HG03457 (cell line): ENCODE measurements at regions not wholly inside any gene's neighbourhood (a gene's known extent, or its start where the extent isn't known, plus 50 kb on each side); places are given as distances from the start of the nearest gene placed in this dataset.
A peak's percentile ranks its signal among the peaks of the same experiment; 100 is the strongest.

Experiments
- ATAC-seq: cut with Tn5 transposase; IDR thresholded peaks from one replicate; pipeline ENCODE4 v1.9.1; 2021; ENCODE audit warnings: moderate number of reproducible peaks; ENCODE audit not compliant: unreplicated experiment

DNA sequence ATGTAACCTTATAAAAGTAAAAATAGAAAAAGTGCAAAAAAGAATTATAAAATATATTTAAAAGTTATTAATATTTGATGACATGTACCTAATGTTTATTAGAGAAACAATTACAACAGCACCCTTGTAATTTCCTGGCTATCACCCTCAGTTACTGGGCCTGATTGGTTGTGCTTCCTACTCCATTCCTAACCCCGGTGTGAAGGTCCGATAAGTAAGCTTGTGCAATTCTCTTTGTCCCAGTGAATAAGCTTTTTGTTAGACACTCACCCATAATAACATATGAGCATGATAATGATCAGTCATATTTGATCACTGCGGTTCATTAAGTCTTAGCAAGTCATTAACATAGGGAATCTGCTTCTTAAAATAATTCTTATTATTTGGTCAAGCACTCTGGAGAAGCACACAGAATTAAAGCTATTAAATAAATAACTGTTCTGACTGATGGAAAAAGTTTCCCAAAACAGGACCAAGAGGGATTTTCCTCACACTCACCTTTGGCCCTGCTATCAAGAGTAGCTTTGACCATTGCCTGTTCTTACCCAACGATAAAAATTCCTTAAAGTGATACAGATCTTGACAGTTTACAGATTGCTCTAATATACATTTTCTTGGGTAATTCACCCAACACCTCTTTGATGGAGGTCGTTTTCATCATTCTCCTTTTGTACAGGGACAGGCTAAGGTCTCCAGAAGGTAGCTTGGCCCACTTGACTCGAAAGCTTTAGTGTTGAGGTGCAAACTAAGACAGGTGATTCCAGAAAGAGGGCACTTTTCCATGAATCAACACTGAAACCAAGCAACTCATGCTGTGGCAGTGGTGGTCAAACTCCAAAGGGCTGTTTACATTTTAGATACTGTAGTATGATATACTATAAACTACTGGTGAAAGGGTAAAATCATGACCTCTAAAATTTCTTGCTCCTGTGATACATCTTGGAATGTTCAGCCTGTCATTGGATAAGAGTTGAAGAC is 543.0 kb upstream of the KCNMB2 start:
- no peak for ATAC-seq

DNA sequence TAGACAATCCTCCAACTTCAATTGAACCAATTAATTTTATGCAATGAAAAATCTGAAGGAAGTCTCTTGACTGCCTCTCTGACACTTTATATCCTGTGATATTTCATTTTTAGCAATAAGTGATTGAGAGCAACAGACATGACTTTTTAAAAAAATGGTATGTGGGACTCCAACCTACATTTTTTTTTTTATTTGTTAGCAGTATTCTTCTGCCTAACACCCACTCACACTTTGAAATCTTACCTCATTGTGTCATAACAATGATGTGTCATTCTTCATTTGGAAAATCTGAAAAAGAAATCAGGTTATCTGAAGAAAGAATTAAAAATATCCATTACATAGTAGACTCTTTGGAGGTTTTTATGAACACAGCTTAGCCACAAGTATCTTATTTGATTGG is 541.3 kb upstream of the KCNMB2 start:
- ATAC-seq = no peak

DNA sequence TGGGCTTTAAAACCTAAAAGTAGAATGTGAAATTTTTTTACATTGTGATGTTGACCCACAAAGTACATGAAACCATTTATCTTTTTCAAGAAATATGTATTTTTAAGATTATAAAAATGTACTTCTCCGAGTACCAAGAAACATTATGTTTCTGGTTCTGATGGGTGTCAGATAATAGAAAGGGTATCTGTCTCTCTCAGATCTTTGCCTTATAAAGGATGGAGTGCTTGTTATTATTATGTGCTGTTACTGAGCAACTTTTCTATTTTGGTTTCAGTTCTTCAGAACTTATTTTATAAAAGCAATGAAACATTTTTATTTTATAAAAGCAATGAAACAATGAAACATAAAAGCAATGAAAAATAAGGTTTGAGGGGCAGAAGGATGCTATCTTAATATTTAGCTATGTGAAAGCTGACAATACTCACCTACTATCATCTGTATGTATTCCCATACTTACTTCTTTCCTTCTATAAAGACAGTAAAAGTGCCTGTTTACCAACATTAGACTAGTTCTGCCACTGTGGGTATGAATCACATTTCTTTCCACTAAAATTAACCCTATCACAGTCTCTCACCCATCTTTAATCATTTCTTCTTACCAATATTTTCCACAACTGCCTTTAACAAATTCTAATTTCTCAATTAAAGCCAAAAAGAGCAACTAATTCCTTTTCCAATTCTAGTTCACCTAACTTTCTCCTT is 540.7 kb upstream of the KCNMB2 start:
- no peak for ATAC-seq

DNA sequence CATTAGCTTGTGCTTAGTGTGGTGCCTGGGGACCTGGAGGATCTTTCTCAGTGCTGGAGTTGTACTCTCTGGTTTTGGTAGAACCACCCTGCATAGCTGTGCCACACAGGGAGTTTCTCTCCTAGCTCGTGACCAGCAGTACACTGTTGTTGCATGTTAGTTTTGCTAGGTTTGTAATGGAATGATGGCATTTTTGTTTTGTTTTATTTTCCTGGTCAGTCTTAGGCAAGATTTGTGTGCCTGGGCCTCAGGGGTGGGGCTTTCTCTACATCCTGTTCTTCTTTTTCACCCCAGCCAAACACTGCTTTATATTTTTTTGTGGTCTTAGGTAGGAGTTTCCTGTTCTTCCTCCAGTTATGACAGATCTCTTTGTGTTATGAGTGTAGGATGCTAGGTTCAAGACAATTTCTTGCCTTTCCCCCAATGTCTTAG is 534.5 kb upstream of the KCNMB2 start:
- peak; percentile 90 for ATAC-seq

DNA sequence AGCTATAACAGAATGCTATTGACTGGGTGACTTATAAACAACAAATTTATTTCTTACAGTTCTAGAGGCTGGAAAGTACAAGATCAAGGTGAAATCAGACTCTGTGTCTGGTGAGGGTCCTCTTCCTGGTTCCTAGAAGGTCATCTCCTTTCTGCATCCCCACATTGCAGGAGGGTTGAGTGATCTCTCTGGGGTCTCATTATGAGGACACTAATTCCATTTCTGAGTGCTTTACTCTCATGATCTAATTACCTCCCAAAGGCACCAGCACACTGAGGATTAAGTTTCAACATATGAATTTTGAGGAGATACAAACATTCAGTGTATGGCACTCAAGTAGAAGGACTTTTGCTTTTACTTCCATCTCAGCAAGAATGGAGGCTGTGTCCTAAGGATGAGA is 534.1 kb upstream of the KCNMB2 start:
- no peak for ATAC-seq

DNA sequence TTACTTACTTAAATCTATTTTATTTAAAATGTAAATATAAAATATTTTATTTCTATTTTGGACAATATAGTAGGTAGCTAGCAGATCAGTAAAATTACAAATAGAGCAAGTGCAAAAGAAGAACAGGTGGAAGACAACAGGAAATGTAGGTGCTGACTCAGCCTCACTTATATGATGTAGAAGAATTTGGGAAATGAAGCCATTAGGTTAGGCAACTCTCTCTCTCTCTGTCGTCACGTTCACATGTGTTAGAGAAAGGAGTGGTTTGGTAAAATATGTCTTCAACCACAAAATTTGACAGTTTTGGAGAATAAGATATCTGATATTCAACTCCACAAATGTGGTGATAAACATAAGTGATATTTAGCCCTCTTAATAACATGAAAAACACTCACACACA is 532.5 kb upstream of the KCNMB2 start:
- ATAC-seq = no peak

DNA sequence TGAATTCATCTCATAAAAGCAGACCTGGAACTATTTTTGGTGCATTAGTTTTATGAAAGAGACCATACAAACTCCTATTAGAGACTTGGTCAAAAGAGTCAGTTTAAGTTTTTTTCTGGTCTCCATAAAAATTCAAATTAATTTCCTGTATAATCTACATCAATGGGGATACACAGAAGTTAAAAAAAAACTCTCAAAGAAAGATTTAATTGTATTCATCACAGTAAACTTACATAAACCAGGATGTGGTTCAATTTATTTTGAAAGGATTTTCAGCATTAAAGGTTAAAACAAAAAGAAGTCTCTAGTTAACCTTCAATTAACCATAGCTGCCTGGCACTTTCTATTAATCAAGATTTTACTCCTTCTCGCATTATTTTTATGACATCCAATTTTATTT is 530.3 kb upstream of the KCNMB2 start:
- no peak for ATAC-seq

DNA sequence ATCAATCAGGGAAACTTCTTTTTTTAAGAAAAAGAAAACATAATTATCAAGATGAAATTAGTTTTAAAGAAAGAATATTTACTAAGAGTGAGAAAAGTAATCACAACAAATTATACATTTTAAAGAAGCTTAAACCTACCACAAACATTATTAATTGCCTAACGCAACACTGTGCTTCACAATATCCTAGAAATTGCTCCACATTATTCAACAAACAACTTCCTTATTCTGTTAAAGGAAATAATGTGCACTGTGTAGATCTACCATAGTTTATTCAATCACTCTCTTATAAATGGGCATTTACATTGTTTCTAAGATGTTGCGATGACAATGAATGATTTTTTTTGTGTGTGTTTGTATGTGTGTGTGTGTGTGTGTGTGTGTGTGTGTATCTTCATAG is 525.9 kb upstream of the KCNMB2 start:
- ATAC-seq = no peak

DNA sequence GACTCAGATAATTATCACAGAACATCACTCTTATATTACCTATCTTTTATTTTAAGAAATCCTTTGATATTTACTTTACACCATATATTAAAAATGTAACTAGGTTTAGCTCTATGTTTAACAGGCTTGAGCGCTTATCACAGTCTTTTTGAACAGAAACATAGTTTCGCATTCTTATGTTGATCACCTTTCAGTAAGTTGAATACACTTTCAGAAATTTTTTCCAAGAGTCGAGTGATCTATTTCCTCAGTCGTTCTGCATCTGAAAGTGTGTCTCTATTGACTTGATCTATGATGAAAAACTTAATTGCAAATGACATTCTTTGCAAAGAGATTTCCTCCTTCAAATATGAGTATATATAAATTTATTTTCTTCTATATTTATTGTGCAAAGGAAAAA is 516.6 kb upstream of the KCNMB2 start:
- no peak for ATAC-seq

DNA sequence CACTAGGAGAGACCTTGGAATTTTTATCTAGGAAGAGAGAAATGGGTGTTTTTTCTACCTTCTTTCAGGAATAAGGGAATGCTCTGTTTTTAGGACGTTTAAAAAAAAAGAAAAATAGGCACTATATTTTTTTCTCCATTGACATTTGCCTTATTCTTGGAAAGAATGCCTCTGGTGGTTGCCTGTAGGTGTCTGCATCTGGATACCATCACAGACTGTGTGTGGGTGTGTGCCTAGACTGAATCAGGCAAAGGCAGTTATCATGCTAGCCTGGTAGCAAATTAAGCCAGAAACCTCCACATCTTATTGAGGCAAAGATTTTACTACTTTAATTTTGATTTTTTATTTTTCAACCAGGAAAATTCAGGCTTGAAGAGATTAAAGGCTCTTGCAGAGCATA is 513.6 kb upstream of the KCNMB2 start:
- no peak for ATAC-seq

DNA sequence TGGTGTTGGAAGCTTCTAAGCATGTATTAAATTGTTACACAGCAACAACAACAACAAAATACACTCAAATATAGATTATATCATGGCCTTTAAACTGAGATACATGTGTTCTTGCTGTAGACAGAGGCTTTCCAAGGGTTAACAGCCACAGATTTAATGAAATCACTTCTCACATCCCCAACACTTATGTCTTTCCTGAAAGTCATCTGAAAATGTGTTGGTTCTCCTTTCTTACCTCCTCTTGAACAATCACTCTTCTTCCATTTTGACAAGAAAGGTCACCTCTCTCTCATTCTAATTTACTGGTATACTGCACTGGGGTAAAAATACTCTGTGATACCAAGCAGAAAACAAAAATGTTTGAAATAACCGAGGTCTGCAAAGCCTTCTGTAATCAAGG is 507.3 kb upstream of the KCNMB2 start:
- no peak for ATAC-seq

DNA sequence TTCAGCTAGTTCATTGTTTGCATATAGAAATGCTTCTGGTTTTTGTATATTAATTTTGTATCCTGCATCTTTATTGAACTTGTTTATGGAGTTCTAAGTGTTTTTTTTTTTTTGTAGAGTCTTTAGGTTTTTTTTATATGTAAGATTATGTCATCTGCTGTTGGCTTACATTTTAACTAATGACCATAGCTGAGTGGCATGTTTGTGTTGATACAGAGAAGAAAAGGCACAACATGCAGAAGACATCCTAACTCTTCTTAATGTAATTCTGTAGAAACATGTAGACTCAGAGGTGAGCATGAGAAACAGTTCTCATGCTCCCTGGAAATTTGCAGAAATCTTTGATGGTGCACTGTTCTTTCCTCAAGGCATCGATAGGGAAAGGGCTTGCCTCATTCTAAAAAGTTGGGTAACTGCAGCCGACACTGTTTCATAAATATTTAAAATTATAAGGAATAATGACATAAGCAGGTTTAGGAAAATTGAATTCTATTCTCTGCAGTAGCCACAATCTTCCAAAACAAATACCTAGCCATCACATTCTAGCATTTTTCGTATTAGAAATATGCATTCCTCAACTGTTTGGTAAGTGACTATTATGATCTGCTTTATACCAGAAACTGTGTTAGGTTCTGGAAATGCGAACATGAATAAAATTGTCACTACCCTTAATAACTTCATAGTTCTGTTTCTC is 499.6 kb upstream of the KCNMB2 start:
- no peak for ATAC-seq

DNA sequence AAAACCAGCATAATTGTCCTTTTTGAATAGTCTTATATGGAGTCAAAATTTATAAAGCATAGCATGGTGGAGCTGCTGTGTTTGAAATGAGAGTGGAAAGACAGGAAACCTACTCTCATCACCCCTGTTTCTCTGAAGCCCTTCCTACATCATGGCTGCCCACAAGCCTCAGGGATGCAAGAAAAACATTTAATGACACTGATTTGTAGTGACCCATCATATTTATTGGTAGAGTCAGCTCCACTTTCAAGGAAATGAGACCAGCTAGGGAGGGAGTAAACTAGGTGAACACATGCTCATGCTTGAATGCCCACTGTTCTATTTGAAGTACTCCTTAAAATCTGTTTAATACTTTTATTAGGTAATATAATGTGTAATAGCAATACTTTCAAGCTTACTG is 494.3 kb upstream of the KCNMB2 start:
- ATAC-seq = no peak

DNA sequence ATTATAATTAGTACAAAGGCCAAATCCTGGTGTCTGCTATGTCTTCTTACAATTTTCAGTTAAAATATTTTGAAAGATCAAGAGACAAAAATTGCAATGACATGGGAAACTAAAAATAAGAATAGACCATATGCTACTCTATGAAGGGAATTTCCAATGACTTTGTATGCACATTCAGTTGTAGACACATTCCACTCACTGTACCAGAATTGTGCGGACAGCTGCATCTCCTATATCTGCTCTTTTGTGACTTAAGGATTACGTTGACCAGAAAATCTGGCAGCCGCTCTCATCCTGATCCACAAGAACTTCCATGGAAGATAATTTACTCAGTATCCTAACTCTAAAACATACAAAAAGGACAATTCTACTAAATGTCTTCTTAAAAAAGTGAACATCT is 493.9 kb upstream of the KCNMB2 start:
- no peak for ATAC-seq

DNA sequence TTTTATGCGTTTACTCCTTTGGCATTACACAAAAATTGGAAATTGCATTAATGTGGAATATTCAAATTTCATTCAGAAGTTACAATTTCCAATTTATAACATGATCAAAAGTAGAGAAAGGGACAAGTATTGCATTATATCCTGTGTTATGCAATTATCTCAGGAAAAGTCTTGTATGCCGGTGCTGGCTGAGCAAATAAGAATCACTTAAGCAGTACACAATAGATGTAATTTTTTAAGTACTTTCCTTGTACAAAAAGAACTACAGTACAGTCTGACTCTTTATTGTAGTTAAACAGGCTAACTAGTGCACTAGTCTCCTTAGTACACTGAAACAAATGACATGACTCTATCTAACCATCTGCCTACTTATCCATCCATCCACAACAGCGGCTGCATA is 493.2 kb upstream of the KCNMB2 start:
- ATAC-seq = no peak

DNA sequence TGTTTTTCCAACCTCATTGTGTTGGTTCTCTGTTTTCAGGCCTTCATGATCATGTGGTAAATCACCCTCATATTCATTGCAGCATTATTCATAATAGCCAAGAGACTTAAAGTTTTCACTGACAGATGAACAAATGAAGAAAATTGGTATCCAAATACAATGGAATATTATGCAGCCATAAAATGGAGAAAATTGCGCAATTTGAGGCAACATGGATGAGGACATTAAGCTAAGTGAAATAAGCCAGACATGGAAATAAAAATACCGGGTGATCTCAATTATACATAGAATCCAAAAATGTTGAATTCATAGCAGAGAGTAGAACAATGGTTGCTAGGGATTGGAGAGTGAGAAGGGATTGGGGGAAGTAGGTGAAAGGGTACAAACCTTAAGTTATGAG is 491.9 kb upstream of the KCNMB2 start:
- ATAC-seq = no peak

DNA sequence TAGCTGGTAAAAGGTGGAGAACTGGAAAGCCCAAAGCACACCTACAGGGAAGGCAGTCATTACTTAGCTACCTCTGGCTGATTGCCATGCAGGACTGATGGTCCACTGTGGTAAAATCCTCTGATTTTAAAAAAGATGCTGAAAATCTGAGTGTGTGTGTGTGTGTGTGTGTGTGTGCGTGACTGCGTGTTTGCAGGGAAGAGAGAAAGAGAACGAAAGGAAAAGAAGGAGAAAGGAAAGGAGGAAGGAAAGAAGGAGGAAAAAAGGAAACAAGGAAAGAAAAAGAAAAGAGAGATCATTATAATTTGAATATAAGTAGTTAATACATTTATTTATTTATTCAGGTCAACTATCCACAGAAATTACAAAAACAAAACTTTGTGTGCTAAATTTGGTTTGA is 488.7 kb upstream of the KCNMB2 start:
- no peak for ATAC-seq

DNA sequence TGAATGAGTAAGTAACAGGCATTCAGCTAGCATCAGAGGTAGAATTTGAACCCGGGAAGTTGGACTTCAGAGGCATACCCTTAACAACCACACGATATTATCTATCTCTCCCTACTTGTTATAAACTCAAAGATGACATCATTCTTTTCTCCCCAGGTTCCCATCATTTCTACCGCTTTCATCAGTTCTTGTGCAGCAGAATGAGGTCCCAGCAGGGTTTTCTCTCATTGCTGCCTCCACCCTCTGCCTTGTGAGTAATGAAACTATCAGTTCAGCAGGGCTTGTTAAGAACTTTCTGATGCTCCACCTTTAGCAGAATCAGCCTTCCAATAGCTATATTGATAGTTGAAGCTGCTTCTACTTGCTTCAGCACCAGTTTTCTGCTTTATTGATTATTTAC is 487.5 kb upstream of the KCNMB2 start:
- no peak for ATAC-seq

DNA sequence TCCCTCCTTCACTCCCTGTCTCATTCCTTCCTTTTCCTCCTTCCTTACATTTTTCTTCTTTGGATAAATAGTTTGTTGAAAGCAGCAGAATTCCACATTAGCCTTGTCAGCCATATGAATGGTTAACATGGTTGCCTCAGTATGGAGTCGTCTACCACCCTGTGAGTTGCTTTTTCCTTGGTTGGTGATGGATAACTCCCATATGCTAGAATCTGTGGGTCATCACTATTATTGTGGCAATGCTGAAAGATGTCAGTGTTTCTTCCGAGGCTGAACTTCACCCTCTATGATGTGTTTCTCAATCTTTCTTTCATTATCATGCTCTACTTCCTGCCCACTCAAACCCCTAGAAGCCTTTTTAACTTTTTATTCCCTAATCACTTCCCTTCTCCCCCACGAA is 481.8 kb upstream of the KCNMB2 start:
- ATAC-seq = no peak

DNA sequence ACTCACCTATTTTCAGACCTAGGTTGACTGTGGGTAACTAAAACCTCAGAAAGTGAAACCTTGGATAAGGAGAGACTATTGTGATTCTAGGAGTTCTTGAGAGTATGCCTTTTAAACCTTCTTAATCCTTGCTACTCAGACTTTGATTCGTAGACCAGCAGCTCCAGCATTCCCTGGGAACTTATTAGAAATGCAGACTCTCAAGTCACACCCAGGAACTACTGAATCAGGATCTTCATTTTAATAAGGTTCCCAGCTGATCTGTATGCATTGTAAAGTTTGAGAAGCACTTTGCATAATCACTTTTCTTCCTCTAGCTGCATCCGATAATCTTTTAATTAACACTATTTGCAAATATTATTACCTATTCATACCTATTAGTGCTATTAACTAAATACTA is 480.3 kb upstream of the KCNMB2 start:
- no peak for ATAC-seq

DNA sequence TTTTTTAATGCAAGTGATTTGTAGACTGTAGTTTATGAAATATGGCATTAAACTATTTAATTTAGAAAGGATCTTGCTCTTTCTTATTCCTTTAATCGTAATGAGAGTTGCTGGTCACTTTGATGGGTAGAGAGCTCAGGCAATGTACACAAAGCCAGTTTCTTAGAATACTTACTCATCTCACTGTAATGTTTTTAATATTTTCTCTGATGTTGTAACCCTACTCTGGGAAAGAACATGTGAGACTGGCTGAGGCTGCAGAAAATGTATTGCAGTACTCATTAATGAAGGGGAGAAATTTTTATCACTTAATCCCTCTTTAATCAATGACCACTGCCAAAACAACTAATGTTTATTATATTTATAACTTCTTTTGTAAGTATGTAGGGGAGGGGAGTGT is 479.4 kb upstream of the KCNMB2 start:
- ATAC-seq = no peak

DNA sequence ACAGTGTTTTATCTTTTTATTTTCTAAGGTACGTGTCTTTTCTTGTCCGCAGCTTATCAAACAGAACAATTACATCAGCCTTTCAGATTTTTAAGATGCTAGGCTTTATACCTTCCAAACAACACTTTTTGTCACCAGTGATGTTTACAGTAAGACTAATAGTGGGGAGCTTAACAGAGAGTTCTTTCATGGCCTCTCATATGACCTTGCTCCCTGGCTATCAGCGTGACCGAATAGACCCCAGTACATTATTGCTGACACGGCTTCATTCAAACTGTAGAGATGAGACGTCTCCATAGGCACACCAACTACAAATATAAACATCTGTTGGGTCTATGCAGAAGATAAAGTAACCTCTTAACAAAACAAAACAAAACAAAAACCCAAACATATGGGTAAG is 477.6 kb upstream of the KCNMB2 start:
- ATAC-seq = no peak
